GM04504 (cell line): ENCODE measurements at regions not wholly inside any gene's neighbourhood (a gene's known extent, or its start where the extent isn't known, plus 50 kb on each side); places are given as distances from the start of the nearest gene placed in this dataset.
"Not testable (repeated sequence)": the region's sequence is repeated elsewhere in the genome, so short reads cannot be mapped to it uniquely, and the experiment has no call there.

ENCODE experiments used
- DNase-seq: peaks from one replicate; pipeline ENCODE4 v3.0.0-alpha.2; 2012; ENCODE audit warnings: low read depth

DNA sequence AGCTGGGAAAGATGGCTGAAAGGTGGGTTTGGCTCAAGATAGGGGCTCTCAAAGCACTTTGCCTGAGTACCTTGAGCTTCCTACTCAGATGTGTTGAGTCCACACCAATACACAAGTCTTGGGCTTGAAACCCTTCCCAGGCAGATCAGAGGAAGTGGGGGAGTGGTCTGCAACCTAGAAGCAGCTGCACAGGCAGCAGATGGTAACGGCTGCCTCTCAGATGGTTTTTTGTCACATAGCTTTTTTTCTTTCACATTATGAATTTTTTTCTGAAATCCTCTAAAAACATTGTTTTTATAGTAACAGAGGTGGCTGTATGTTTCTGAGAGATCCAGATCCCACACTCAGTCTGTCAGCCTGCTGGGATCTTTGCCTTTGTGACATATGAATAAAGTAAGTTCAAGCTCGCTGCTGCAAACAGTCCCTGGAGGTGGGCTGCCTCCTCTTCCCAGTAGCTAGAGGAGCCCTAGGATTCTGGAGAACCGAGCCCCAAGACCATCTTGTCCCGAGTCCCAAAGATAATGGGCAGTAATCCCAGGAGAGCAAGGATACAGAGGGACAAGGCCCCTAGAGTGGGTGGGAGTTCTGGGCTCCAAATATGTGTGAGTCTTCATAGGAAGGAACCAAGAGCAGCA is 97.1 kb upstream of the TOP1 start:
- DNase-seq = no peak

DNA sequence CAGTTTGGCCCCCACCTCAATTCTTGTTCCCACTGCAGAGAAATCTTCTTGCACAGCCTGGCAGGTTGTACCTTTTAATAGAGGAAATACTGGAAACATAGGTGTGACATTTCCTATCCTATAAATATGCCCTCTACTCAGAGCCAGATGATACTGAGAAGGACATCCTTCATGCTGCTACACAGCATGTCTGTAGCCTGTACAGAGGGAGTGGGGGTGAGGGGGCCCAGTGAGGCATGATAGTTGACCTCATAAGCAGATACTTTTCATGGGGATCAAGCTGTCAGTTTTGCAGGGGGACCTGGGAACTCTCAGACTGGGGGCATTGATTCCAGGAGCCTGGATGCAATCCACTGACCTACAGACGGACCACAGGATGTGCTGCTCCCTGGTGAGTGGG is 96.2 kb upstream of the TOP1 start:
- DNase-seq = no peak

DNA sequence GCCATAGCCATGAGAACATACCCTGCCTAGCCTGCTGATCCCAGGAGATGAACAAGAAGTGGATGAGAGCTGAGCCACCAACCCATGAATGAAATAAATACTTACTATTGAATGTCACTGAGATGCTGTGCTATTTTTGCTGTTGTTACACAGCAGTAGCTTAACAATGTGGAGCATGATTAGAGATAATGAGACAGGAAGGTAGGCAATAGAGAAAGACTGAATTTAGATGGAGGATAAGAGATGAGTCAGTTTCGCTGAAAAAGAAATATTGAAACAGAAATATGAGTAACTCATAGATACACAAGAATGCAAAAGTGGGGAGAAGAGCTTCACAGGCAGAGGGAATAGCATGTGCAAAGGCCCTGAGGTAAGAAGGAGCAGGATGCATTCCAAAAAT is 94.9 kb upstream of the TOP1 start:
- DNase-seq = no peak

DNA sequence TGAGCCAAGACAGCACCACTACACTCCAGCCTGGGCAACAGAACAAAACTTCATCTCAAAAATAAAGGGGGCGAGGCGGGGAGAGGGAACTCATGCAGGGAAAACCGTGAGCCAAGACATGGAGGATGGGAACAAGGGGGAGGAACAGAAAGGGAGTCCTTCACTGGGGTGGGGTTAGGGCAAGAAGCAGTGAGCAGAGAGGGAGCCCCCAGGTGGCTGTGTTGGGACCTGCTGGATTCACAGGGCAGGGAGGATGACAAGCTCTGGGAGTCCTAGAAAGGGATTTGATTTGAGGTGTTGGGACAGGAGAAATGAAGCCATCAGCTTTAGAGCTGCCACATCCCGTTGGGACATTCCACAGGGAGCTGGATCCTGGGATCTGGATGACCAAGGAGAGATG is 90.6 kb upstream of the TOP1 start:
- DNase-seq = no peak

DNA sequence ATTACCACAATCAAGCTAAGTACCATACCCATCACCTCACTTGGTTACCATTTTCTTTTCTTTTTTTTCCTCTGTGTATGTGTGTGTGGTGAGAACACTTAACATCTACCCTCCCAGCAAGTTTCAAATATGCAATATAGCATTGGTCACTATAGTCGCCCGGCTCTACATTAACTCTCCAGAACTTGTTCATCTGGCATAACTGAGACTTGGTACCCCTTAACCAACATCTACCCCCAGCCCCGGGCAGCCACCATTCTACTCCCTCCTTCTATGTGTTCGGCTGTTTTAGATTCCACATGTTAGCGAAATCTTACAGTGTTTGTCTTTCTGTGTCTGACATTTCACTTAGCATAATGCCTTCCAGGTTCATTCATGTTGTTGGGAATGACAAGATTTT is 89.0 kb upstream of the TOP1 start:
- DNase-seq = no peak

DNA sequence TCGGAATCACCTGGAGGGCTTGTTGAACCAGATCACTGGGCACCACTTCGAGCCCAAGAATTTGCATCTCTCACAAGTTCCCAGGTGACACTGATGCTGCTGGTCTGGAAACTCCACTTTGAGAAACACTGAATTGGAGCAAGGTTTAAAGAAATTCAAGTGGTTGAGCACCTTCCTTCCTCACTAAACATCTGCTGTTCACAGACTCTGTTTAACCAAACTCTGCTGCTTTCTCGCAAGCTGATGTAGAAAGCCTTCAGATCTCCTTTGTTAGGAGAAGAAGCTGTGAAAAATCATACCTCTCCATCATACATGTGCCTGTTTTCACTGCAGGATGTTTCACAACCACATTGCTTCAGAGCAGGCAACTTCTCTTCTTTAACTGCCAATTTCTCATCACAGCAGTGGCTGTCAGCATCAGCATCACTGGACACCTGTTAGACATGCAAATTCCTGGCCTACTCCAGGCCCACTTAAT is 87.5 kb upstream of the TOP1 start:
- no peak for DNase-seq

DNA sequence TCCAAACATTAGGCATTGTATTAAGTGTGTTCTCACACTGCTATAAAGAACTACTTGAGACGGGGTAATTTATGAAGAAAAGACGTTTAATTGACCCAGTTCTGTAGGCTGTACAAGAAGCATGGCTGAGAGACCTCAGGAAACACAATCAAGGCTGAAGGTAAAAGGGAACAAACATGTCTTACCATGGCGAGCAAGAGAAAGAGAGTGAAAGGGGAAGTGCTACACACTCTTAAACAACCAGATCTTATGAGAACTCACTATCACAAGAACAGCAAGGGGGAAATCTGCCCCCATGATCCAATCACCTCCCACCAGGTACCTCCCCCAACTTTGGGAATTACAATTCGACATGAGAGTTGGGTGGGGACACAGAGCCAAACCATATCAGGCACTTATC is 86.6 kb upstream of the TOP1 start:
- DNase-seq = no peak

DNA sequence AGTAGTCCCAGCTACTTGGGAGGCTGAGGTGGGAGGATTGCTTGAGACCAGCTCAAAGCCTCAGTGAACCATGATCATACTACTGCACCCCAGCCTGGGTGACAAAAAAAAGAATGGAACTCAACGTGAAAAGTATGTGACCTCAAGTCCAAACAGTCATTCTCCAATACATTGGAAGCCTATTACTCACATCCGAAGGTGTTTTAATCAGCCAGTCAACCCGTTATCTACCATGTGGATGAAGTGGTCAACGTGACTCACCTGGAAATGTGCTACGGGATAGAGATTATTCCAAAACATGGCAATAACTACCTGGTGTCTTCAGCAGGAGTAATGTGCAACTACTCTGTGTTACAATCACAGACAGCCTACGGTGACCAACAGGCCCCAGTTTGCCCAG is 85.8 kb upstream of the TOP1 start:
- no peak for DNase-seq

DNA sequence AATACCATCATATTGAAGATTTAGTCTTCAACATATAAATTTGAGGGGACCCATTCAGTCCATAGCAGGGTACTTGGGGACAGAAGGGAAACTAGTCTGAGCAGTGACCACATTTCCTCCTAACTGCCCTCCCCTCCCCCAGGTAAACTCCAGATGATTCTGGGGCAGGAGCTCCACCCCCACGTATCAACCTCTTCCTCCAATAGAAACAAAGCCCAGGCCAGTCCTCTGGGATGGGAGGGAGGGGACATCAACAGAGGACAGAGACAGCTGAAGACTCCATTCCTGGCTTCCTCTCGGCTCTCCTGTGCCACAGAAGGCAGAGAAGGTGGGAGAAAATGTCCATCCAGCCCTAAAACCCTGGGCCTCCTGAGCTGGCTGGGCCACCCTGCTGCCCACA is 85.0 kb upstream of the TOP1 start:
- DNase-seq = no peak

DNA sequence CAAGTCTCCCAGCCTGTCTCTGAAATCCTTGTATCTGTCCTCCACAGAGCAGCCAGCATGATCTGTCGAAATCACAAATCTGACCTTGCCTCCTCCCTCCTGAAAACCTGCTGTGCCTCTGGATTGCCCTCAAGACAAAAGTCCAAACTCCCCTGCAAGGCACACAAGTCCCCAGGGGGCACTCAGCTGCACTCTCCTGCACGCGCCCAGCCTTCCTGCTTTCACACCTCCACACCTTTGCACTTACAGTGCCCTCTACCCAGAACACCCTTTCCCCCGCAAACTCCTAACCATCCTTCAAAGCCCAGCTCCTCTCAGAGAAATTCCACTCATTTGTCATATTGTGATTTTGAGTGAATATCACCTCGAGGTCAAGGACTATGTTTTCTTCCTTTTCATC is 83.4 kb upstream of the TOP1 start:
- no peak for DNase-seq

DNA sequence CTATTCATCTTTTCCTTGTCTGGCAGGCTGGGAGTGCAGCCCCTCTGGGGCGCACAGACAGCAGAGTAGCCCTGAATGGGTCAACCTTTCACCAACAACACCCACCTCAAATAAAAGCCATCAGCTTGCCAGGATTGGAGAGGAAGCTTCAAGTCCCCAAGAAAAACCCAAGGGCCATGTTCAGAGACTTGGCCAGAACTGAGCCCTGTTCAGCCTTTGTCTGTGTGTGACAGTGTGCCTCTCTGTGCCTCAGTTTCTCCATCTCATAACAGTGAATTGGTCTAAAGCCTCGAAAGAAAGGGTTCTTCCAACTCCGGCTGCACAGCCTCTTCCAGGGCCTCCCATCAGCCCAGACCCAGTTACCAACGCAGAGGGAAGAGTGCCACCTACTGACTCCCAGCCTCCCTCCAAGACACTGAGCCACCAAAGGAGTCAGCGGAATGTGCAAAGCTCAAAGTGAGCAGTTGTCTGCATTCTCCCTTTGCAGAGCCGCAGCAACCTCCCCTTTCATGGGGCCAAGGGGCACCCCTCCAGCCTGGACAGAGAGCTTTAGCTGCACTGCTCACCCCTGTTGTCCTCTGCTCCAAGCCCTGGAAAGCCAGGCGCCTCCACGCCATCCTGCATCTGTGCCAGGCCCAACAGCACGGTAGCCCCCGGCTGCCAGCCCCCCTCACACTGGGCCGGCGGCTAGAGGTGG is 82.7 kb upstream of the TOP1 start:
- DNase-seq = no peak

DNA sequence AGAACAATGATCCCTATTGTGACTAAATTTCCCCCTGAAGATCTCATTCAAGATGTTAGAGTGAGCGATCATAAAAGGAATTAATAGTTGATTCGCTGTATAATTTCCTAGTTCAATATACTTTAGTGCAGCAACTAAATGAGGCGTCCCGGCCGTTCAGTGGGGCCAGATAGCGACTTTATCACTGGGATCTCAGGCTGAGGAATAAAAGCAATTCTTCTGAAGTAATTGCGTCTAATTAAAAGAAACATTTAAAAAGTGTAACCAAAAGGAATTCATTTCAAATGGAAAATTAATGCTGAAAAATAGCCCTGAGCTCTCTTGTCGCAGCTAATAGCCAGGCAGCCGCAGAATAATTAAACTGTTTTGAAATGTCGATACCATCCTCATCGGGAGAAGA is 82.2 kb upstream of the TOP1 start:
- DNase-seq = no peak

DNA sequence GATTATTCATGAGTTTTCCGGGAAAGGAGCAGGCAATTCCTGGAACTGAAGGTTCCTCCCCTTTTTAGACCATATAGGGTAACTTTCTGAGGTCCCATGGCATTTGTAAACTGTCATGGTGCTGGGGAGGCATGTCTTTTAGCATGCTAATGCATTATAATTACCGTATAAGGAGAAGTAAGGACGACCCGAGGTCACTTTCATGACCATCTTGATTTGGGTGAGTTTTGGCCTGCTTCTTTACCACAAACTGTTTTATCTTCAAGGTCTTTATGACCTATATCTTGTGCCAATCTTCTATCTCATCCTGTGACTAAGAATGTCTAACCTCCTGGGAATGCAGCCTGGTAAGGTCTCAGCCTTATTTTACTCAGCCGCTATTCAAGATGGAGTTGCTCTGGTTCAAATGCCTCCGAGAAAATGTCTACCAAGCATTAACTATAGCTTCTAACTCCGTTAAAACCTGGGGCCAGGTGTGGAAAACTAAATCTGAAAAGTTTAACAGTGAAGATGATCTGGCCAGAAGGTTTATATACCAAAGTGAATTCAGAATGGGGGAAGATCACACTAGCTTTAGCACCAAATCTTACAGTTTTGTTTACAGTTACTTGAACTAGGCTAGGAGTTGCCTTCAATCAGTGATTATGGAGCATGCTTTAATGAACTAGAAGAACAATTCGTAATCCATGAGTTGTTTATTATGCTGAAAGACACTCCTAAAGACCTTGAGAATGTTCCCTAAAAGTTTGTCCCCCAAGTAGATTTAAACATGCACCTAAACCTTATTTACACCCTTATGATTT is 80.0 kb upstream of the TOP1 start:
- DNase-seq = no peak

DNA sequence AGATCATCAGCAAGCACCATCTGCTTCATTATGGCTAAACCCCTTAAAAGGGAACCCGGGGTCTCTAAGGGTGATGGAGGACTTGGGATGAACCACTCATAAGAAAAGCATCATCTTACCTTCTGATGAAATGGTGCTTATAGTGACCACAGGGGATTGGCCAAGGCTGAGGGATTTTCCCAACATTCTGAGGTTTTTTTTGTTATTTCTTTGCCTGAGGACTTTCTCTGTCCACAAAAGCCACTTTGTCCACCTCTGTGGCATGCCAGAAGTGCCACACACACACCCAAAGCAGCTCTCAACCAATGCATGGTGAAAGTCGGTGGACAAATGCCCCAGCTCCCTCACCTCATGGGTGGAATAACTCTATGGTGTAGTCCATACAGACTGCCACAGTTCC is 79.3 kb upstream of the TOP1 start:
- DNase-seq = no peak

DNA sequence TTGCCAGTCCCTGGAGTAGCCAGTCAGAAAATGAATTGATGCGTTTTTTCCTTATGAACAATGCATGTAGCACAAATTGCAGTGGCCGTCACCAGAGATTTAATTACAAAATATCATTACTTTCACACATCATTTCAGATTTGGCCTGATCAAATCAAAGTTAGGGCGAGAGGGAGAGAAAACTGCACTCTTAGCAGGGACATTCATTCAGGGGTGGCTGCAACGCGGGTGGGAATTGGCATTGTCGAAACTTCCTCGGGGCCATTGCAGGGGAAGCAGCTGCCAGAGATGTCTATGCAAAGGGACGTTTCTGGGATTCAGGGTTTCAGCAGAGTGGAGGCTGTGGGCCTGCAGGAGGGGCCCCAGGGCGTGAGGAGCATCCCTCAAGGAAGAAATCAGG is 76.5 kb upstream of the TOP1 start:
- DNase-seq = no peak

DNA sequence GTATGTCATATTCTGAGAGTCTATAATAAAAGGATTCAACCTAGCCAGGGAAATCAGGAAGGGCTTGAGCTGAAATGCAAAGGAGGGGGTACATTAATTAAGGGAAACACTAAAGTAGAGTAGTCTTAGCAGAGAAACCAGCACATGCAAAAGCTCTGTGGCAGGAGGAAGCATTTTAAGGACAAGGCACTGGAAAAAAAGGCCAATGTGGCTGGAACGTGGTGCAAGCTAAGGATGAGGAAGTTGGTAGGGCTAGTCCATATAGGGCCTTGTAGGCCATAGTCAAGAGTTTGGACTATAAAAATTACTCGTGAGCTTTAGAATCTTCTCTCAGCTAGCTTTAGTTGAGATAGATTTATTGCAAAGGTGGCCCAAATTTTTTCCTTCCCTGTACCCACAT is 75.2 kb upstream of the TOP1 start:
- DNase-seq = no peak

DNA sequence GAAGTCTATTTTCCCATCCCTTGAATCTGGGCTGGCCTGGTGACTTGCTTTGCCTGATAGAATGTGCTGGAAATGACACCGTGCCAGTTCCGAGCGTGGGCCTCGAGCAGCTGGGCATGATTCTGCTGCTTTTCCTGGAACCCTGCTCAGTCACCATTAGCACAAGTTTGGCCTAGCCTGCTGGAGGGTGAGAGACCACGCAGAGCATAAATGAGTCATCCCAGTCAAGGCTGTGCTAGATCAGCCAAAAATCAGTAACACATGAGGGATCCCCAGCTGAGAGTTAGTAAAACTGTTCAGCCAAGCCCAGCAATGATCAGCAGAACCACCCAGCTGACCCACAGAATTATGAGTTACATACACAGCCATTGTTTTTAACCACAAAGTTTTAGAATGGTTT is 74.8 kb upstream of the TOP1 start:
- no peak for DNase-seq

DNA sequence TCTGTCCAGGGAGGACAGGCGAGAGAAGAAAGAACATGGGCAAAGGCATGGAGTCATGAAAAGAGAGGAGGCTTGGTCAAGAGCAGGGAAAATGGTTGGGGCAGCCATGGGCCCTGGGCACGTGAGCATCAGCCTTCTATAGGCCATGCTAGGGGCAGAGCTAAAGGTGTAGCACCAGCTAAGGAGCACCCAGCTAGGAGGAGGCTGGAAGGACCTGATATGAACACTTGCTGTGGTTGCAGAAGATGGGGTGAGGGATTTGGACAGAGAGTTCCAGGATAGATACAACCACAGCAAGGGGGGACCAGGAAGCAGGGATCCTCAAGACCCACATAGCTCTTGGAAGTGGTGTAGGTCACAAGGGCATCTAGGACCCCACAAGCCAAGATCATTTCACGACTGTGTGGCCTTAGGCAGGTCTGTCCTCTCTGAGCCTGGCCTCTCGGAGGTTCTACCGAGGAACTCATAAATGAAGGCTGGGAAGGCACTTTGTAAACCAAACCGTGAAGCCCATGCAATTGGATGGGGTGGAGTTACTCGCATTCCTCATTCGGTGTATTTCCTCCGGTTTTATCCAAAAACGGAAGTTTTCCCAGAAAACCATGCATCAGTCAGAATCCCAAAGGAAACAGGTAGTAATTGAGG is 74.0 kb upstream of the TOP1 start:
- no peak for DNase-seq

DNA sequence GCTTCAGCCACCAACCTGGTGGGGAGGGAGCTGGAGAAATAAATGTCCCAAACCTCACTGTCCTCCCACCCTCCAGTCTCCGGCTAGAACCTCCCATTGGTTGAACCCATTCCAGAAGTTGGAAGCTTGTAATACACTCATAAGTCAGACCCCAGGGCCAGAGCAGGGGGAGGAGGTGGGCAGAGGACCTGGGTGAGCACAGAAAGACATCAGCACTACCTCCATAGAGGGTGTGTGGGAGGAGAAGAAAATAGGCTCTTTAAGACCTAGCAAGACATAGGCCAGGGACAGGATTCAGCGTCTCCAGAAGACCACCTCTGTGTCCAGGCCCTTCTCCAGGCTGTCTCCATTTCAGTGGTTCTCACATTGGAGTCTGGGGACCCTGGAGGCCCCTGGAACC is 73.3 kb upstream of the TOP1 start:
- no peak for DNase-seq

DNA sequence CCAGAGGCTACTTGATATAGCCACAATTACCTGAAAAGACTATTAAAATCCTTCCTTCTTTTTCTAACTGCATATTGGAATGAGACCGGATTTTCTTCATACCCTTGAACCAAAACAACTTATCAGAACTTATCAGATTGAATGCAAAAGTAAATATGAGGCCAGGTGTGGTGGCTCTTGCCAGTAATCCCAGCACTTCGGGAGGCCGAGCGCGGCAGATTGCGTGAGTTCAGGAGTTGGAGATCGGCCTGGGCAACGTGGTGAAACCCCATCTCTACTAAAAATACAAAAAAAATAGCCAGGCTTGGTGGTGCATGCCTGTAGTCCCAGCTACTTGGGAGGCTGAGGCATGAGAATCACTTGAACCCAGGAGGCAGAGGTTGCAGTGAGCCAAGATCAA is 72.8 kb upstream of the TOP1 start:
- not testable (repeated sequence) for DNase-seq

DNA sequence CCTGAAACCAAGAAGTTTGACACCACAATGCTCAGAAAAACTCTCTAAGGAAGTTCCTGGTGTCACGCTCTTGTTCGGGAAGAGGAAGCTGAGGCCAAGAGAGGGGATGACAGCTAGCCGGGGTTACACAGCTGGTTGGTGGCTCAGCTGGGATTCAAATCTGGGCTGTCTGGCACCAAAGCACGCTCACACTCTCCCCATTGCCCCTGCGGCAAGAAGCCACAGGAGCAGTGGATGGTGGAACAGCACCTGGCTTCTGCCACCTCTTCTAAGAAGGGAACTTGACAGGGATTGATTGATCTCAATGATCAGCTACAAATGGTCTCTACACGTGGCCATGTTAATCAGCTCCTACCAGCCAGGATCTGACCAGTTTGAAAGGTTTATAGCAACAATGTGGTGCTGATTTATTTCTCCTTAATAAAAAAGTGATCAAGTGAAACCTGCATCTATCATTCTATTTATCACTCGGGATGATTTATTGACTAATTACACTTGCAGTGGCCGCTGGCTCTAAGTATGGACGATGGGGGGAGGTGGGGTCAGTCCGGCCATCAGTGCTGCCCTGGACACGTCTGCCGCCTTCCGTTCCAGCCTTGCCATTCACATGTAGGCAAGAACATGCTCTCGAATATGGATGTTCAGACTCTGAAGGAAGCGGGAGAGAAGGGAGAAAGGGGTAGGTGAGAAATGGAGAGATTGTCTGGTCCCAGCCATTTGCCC is 71.9 kb upstream of the TOP1 start:
- DNase-seq = no peak

DNA sequence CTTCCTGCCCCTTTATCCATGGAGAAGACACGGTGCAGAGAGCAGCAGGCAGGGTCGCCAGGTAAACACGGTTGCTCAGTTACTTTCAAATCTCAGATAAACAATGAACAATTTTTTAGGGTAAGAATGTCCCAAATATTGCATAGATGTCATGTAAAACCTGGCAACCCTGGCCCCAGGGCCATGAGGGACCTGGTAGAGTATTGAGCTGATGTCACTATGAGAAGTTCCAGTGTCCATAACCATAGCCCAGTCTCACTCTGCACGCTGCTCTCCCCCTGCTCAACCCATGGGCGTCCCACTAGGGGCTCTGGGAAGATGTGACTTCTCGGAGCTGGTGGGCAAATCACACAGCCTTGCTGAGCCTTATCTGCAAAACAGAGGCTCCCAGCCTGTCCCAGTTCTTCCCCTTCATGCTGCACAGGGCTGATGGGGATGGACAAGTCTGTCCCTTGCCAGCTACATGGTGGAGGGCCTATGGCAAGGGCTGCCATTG is 71.3 kb upstream of the TOP1 start:
- no peak for DNase-seq
